ENCODE measurements at regions not wholly inside any gene's neighbourhood (a gene's known extent, or its start where the extent isn't known, plus 50 kb on each side); places are given as distances from the start of the nearest gene placed in this dataset.

DNA sequence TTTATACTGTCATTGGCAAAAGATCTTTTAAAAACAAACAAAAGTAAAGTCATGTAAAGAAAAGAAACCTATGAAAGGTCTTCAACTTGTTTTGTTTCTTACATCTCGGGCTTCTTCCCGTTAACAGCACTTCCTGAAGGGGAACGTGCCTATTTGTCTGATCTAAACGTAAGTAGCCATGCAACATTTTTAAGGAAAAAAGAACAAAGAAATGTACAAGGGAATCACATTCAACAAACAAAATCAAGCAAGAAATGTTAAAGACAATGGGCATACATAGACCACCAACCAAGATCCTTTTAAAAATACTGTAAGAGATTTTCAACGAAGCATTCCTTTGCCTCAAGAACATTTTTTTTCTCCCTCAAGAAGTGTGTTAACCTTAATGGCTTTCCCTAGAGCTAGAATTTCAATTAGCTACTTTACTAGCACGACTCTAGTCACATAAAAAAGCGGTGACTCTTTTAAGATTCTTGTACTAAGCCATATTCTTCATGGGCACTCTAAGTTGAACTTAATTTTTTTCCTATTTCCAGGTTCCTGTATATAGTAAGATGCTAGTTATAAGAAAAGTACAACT lies 112.0 kb upstream of the TTC29 start:
- no peak overlapping the region for H3K9ac ChIP-seq (ENCODE audit: extremely low read depth, insufficient read length, low read length)
- no peak for DNase-seq
- no peak overlapping the region for H2BK12ac ChIP-seq (ENCODE audit: insufficient read length, low read depth, low read length)

More for the DNA sequence above, 112.0 kb upstream of the TTC29 start:
- Mint-ChIP-seq H3K27ac (peak overlapping the region in 1 of 3 experiments; percentile 13; a peak in 2 of 7 replicates), H3K4me3 (no peak overlapping the region), H3K9me3 (no peaks in the 10 kb centered on the region), H3K36me3 (ENCODE audit: insufficient read depth in 1 of 3, low read depth in 3 of 3) (no peaks in the 10 kb centered on the region), H3K27me3 (ENCODE audit: low read depth) (no peaks in the 10 kb centered on the region), H3K4me1 (peaks cover 15 to 18% of the 10 kb centered on the region in 2 experiments)
- Histone ChIP-seq H3K23me2 (ENCODE audit: insufficient read length, low read depth, low read length, poor library complexity, severe bottlenecking) (no peaks in the 10 kb centered on the region), H4K91ac (ENCODE audit: insufficient read length, low read depth, low read length) (no peak overlapping the region), H3K56ac (ENCODE audit: insufficient read length, low read depth, low read length) (no peak overlapping the region), H2BK20ac (ENCODE audit: low read depth, low read length, poor library complexity, severe bottlenecking) (no peak overlapping the region), H2AFZ (ENCODE audit: low read length) (no peak overlapping the region), H3K4me1 (ENCODE audit: insufficient read depth, low read length) (no peaks in the 10 kb centered on the region), H4K8ac (replicated peaks; ENCODE audit: insufficient read length, low read depth, low read length) (no peak overlapping the region), H3K9me3 (ENCODE audit: control insufficient read depth, low read depth, low read length) (no peaks in the 10 kb centered on the region), H2BK15ac (ENCODE audit: low read depth, low read length) (no peak overlapping the region), H3T11ph (ENCODE audit: low read length) (no peak overlapping the region), H3K79me2 (ENCODE audit: insufficient read depth, low read length) (no peaks in the 10 kb centered on the region), H2AK5ac (ENCODE audit: insufficient read length, low read length) (no peak overlapping the region), H4K5ac (ENCODE audit: insufficient read length, low read depth, low read length) (no peak overlapping the region), H3K4ac (ENCODE audit: low read depth, low read length) (no peak overlapping the region), H3K14ac (ENCODE audit: insufficient read depth, low read length) (no peak overlapping the region), H3K27me3 (ENCODE audit: insufficient read depth, low read length) (no peaks in the 10 kb centered on the region), H3K79me1 (ENCODE audit: insufficient read depth, low read depth, low read length, poor library complexity, severe bottlenecking) (no peaks in the 10 kb centered on the region), H2BK120ac (ENCODE audit: low read depth, low read length, poor library complexity, severe bottlenecking) (no peak overlapping the region), H2BK5ac (ENCODE audit: insufficient read length, low read length) (no peak overlapping the region), H3K27ac (ENCODE audit: insufficient read length, low read depth, low read length) (no peak overlapping the region), H3K23ac (ENCODE audit: insufficient read length, low read depth, low read length) (no peak overlapping the region), H3K18ac (ENCODE audit: insufficient read length, low read depth, low read length) (no peak overlapping the region), H4K20me1 (ENCODE audit: control insufficient read depth, insufficient read depth, insufficient read length) (no peaks in the 10 kb centered on the region), H3K4me2 (ENCODE audit: insufficient read depth, insufficient read length, low read length) (no peak overlapping the region)
- no CpG with 5 or more reads among the region's 7 CpGs for WGBS (ENCODE audit: extremely low coverage, insufficient read length, low lambda C conversion rate)
- TF ChIP-seq, protein P1, sequence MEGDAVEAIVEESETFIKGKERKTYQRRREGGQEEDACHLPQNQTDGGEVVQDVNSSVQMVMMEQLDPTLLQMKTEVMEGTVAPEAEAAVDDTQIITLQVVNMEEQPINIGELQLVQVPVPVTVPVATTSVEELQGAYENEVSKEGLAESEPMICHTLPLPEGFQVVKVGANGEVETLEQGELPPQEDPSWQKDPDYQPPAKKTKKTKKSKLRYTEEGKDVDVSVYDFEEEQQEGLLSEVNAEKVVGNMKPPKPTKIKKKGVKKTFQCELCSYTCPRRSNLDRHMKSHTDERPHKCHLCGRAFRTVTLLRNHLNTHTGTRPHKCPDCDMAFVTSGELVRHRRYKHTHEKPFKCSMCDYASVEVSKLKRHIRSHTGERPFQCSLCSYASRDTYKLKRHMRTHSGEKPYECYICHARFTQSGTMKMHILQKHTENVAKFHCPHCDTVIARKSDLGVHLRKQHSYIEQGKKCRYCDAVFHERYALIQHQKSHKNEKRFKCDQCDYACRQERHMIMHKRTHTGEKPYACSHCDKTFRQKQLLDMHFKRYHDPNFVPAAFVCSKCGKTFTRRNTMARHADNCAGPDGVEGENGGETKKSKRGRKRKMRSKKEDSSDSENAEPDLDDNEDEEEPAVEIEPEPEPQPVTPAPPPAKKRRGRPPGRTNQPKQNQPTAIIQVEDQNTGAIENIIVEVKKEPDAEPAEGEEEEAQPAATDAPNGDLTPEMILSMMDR (conservative IDR thresholded peaks at IDR 0.05), result no peak

All from H9 (cell line).